ENCODE measurements at regions not wholly inside any gene's neighbourhood (a gene's known extent, or its start where the extent isn't known, plus 50 kb on each side); places are given as distances from the start of the nearest gene placed in this dataset.

GRCh38 chr1:225707824-225708223 lies 54.9 kb upstream of the ENAH start:
- Histone ChIP-seq H3K36me3 (ENCODE audit: control insufficient read depth in 2 of 4, insufficient read depth in 4 of 4, low read length in 3 of 4) (no peaks in the 10 kb centered on the region), H2BK12ac (ENCODE audit: low read depth, low read length) (no peak overlapping the region), H3K79me1 (ENCODE audit: low read depth, low read length) (no peaks in the 10 kb centered on the region), H2BK20ac (ENCODE audit: low read length) (no peak overlapping the region), H4K8ac (ENCODE audit: extremely low read depth, insufficient read depth, low read length) (no peak overlapping the region), H3K18ac (ENCODE audit: extremely low read depth, low read length) (no peak overlapping the region), H3K4me2 (ENCODE audit: insufficient read depth in 1 of 2, low read depth in 2 of 2, low read length in 2 of 2) (no peak overlapping the region), H2BK5ac (ENCODE audit: low read depth, low read length) (no peak overlapping the region), H3K56ac (replicated peaks; ENCODE audit: insufficient read length, low read depth, low read length) (no peak overlapping the region), H4K5ac (ENCODE audit: insufficient read length, low read depth, low read length) (no peak overlapping the region), H4K20me1 (replicated peaks in 1 of 2; ENCODE audit: control insufficient read depth in 1 of 2, insufficient read depth in 2 of 2, low read length in 2 of 2) (no peaks in the 10 kb centered on the region), H3K4me3 (ENCODE audit: extremely low read depth in 1 of 4, insufficient read depth in 2 of 4, low read depth in 3 of 4, low read length in 4 of 4) (no peak overlapping the region), H4K91ac (replicated peaks; ENCODE audit: insufficient read length, low read length) (no peak overlapping the region), H2AK5ac (ENCODE audit: low read depth, low read length) (no peak overlapping the region), H3K9me3 (ENCODE audit: insufficient read depth in 2 of 2, low read depth in 1 of 2, low read length in 1 of 2) (no peaks in the 10 kb centered on the region), H3K79me2 (ENCODE audit: control insufficient read depth in 1 of 2, insufficient read depth in 2 of 2, low read length in 2 of 2) (no peaks in the 10 kb centered on the region), H3K4me1 (replicated peaks in 1 of 4; ENCODE audit: control insufficient read depth in 3 of 4, insufficient read depth in 4 of 4, low read length in 3 of 4) (peaks cover 0 to 7% (median 0%) of the 10 kb centered on the region in 4 experiments; a peak in 2 of 7 replicates), H3K9ac (replicated peaks in 1 of 4; ENCODE audit: extremely low read depth in 1 of 4, low read depth in 3 of 4, low read length in 3 of 4) (no peak overlapping the region), H3K27ac (ENCODE audit: low read depth, low read length) (no peak overlapping the region), H2AFZ (ENCODE audit: low read length) (peak overlapping the region; percentile 47; the same call in 1 of the 2 replicates), H2BK15ac (ENCODE audit: low read length) (no peak overlapping the region), H3K27me3 (replicated peaks in 1 of 4; ENCODE audit: control insufficient read depth in 3 of 4, extremely low read depth in 1 of 4, insufficient read depth in 3 of 4, low read length in 3 of 4) (no peaks in the 10 kb centered on the region), H3K23me2 (ENCODE audit: low read depth, low read length) (peaks cover 2% of the 10 kb centered on the region; the same call in 1 of the 2 replicates), H3K4ac (replicated peaks; ENCODE audit: insufficient read length, low read depth, low read length) (no peak overlapping the region), H2BK120ac (replicated peaks; ENCODE audit: low read depth, low read length) (no peak overlapping the region), H3K14ac (ENCODE audit: insufficient read length) (no peak overlapping the region), H3K23ac (ENCODE audit: insufficient read length) (no peak overlapping the region)
- DNase-seq (ENCODE audit: low read depth in 1 of 2, low spot score in 2 of 2) (no peak), FAIRE-seq (no peak)
- 90% methylated on average over 3 of the region's 3 CpGs; no CpG with 5 or more reads in 1 of the 2 experiments for WGBS, 2 experiments (ENCODE audit: extremely low coverage in 1 of 2, insufficient coverage in 1 of 2, insufficient read length in 1 of 2, insufficient replicate concordance in 2 of 2, low coverage in 1 of 2, low lambda C conversion rate in 2 of 2, missing lambda C conversion rate in 1 of 2)
- ChIA-PET POLR2A (ENCODE audit: partially characterized antibody) (interaction anchor here (0.7 to 1.5 kb wide), 2 partner anchors 54 to 115 kb away, joined by 3 read pairs; no protein-coding TSS in a partner anchor), CTCF (ENCODE audit: partially characterized antibody) (interaction anchor here (0.6 to 1.7 kb wide), 7 partner anchors 15 to 227 kb away, joined by 3 to 5 read pairs (median 3); partner anchors contain the start of gene SRP9)
- TF ChIP-seq SIRT6 (IDR thresholded peaks at IDR 0.05; ENCODE audit: low read length) (no peak), POLR2AphosphoS5 (IDR thresholded peaks at IDR 0.05; ENCODE audit: low read depth, low read length) (no peak), RNF2 (IDR thresholded peaks at IDR 0.05; ENCODE audit: borderline replicate concordance, low read depth, low read length, missing control alignments, poor library complexity, severe bottlenecking) (no peak), EZH2 (IDR thresholded peaks at IDR 0.05; ENCODE audit: low read depth, low read length, severe bottlenecking) (no peak), SUZ12 (IDR thresholded peaks at IDR 0.05; ENCODE audit: low read length) (no peak), TAF1 (IDR thresholded peaks at IDR 0.05; ENCODE audit: low read depth, low read length) (no peak), USF2 (IDR thresholded peaks at IDR 0.05; ENCODE audit: low read length) (no peak), ATF2 (IDR thresholded peaks at IDR 0.05; ENCODE audit: low read length) (no peak), TBP (IDR thresholded peaks at IDR 0.05; ENCODE audit: low read depth, low read length) (no peak), RFX5 (IDR thresholded peaks at IDR 0.05; ENCODE audit: borderline replicate concordance, low read depth, low read length) (no peak), MAX (IDR thresholded peaks at IDR 0.05) (no peak)
